ENCODE measurements at regions not wholly inside any gene's neighbourhood (a gene's known extent, or its start where the extent isn't known, plus 50 kb on each side); places are given as distances from the start of the nearest gene placed in this dataset.
"Not testable (repeated sequence)": the region's sequence is repeated elsewhere in the genome, so short reads cannot be mapped to it uniquely, and the experiment has no call there.

DNA sequence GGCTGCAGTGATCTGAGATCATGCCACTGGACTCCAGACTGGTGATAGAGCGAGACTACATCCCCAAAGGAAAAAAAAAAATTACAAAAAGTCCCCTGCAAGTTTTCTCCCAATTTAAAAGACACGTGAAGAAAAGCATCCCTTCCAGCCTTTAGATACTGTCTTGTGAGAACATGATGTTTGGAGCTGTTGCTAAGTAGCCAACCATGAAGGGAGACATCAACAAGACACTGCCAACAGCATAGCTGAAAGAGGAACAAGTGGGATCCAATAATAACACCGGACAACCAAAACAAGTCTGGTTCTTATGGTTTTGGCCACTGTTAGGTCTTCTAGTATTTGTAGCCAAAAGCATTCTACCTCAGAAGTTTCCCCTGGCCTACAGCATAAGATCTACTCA lies 118.9 kb upstream of the CCDC180 start:
- DNase-seq (ENCODE audit: low spot score) (no peak), FAIRE-seq (no peak), ATAC-seq (no peak)
- ChIA-PET CTCF (ENCODE audit: low intra/inter-chr PET ratio, low total read pairs) (no interaction called here), POLR2A (no interaction called here)
- no peak overlapping the region for H3K27ac ChIP-seq (ENCODE audit: extremely low read length, insufficient read depth, low read length)
- no peaks in the 10 kb centered on the region for H3K9me3 ChIP-seq (ENCODE audit: low read length)
- H3K36me3 ChIP-seq (replicated peaks in 1 of 2; ENCODE audit: control insufficient read depth in 1 of 2, insufficient read depth in 2 of 2, low read length in 2 of 2), result no peaks in the 10 kb centered on the region
- no peaks in the 10 kb centered on the region for H3K4me1 ChIP-seq (ENCODE audit: insufficient read depth, low read length)
- H2AFZ ChIP-seq (ENCODE audit: low read length), result no peak overlapping the region
- no peak overlapping the region for H3K4me2 ChIP-seq (ENCODE audit: low read depth, low read length)
- no TSS peak for BruUV-seq (replicated peaks)
- H3K4me3 ChIP-seq (replicated peaks in 1 of 3; ENCODE audit: insufficient read depth in 1 of 3, low read depth in 2 of 3, low read length in 3 of 3), result no peak overlapping the region
- no peak for TF ChIP-seq ZNF280B (CRISPR knock-in tag; IDR thresholded peaks at IDR 0.05; ENCODE audit: borderline replicate concordance)
- TF ChIP-seq AGO2 (optimal IDR thresholded peaks at IDR 0.05; ENCODE audit: low read depth, low read length), result no peak
- TF ChIP-seq HDAC1 (CRISPR knock-in tag; IDR thresholded peaks at IDR 0.05), result no peak
- no peak for TF ChIP-seq MYC (CRISPR knock-in tag; IDR thresholded peaks at IDR 0.05; ENCODE audit: borderline replicate concordance)
- no peak for TF ChIP-seq KDM5B (CRISPR knock-in tag; IDR thresholded peaks at IDR 0.05; ENCODE audit: borderline replicate concordance)
- TF ChIP-seq ZNF256 (CRISPR knock-in tag; conservative IDR thresholded peaks at IDR 0.05), result no peak
- no peak for TF ChIP-seq NFE2L1 (CRISPR knock-in tag; IDR thresholded peaks at IDR 0.05; ENCODE audit: borderline replicate concordance)
- no peak for TF ChIP-seq PHF21A (CRISPR knock-in tag; IDR thresholded peaks at IDR 0.05)
- no peak for TF ChIP-seq ZSCAN20 (CRISPR knock-in tag; IDR thresholded peaks at IDR 0.05; ENCODE audit: borderline replicate concordance)
- TF ChIP-seq ZNF839 (CRISPR knock-in tag; IDR thresholded peaks at IDR 0.05; ENCODE audit: borderline replicate concordance), result no peak
- no peak for TF ChIP-seq ZNF740 (CRISPR knock-in tag; IDR thresholded peaks at IDR 0.05)
- no peak for TF ChIP-seq MXD1 (CRISPR knock-in tag; IDR thresholded peaks at IDR 0.05)
- TF ChIP-seq ETV5 (CRISPR knock-in tag; IDR thresholded peaks at IDR 0.05; ENCODE audit: borderline replicate concordance), result no peak
- TF ChIP-seq ZNF569 (CRISPR knock-in tag; IDR thresholded peaks at IDR 0.05; ENCODE audit: borderline replicate concordance), result no peak
- TF ChIP-seq MIER3 (CRISPR knock-in tag; IDR thresholded peaks at IDR 0.05; ENCODE audit: borderline replicate concordance), result no peak
- TF ChIP-seq, protein P1, sequence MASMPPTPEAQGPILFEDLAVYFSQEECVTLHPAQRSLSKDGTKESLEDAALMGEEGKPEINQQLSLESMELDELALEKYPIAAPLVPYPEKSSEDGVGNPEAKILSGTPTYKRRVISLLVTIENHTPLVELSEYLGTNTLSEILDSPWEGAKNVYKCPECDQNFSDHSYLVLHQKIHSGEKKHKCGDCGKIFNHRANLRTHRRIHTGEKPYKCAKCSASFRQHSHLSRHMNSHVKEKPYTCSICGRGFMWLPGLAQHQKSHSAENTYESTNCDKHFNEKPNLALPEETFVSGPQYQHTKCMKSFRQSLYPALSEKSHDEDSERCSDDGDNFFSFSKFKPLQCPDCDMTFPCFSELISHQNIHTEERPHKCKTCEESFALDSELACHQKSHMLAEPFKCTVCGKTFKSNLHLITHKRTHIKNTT (CRISPR knock-in tag; IDR thresholded peaks at IDR 0.05), result no peak
- H3K79me2 ChIP-seq (ENCODE audit: insufficient read depth, low read length), result no peaks in the 10 kb centered on the region
- no peak overlapping the region for H3K9ac ChIP-seq (ENCODE audit: insufficient read depth, low read depth, low read length)
- in situ Hi-C loops (cut with HindIII; ENCODE audit: extremely low pct_ligation_motif_present, low pct_unique_long_range_greater_than_20kb), result no loop called here
- 42% methylated on average over 3 of the region's 3 CpGs for WGBS (ENCODE audit: low lambda C conversion rate)
- intact Hi-C loops (cut with micrococcal nuclease; ENCODE audit: unreplicated experiment), result no loop called here
- H3K27me3 ChIP-seq (ENCODE audit: control insufficient read depth in 1 of 2, insufficient read depth in 2 of 2, low read length in 2 of 2), result no peaks in the 10 kb centered on the region
- H4K20me1 ChIP-seq (ENCODE audit: insufficient read depth, low read length), result no peaks in the 10 kb centered on the region

DNA sequence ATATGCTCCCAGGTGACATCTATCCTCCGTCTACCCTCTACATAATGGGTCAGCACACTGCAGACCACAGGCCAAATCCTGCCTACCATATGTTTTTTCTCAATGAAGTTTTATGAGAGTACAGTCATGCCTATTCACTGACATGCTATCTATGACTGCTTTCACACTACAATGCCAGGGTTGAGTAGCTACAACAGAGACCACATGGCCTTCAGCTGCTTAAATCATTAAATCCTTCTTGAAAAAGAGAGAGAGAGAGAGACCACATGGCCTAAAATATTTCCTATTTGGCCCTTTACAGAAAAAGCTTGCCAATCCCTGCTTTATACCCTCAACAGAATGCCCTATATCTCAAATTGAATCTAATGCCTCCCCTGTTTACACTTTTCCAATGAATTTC lies 119.8 kb upstream of the CCDC180 start:
- in situ Hi-C loops (cut with HindIII; ENCODE audit: extremely low pct_ligation_motif_present, low pct_unique_long_range_greater_than_20kb); H3K27ac ChIP-seq (ENCODE audit: extremely low read length, insufficient read depth, low read length); H3K4me3 ChIP-seq (replicated peaks in 1 of 3; ENCODE audit: insufficient read depth in 1 of 3, low read depth in 2 of 3, low read length in 3 of 3); H3K4me1 ChIP-seq (ENCODE audit: insufficient read depth, low read length); FAIRE-seq; H3K9ac ChIP-seq (ENCODE audit: insufficient read depth, low read depth, low read length); H2AFZ ChIP-seq (ENCODE audit: low read length); H3K27me3 ChIP-seq (ENCODE audit: control insufficient read depth in 1 of 2, insufficient read depth in 2 of 2, low read length in 2 of 2); CTCF ChIA-PET (ENCODE audit: low intra/inter-chr PET ratio, low total read pairs); intact Hi-C loops (cut with micrococcal nuclease; ENCODE audit: unreplicated experiment); H3K36me3 ChIP-seq (replicated peaks in 1 of 2; ENCODE audit: control insufficient read depth in 1 of 2, insufficient read depth in 2 of 2, low read length in 2 of 2); POLR2A ChIA-PET; ATAC-seq; H3K79me2 ChIP-seq (ENCODE audit: insufficient read depth, low read length); H3K4me2 ChIP-seq (ENCODE audit: low read depth, low read length); DNase-seq (ENCODE audit: low spot score); H3K9me3 ChIP-seq (ENCODE audit: low read length); H4K20me1 ChIP-seq (ENCODE audit: insufficient read depth, low read length); BruUV-seq (replicated peaks): not testable (repeated sequence)
- WGBS (ENCODE audit: low lambda C conversion rate), result 43% methylated on average over 1 of the region's 1 CpG
